C4-2B (cell line): ENCODE measurements at regions not wholly inside any gene's neighbourhood (a gene's known extent, or its start where the extent isn't known, plus 50 kb on each side); places are given as distances from the start of the nearest gene placed in this dataset.

Experiments used
- H3K27ac ChIP-seq: fragments of 450-650 bp; 2 replicates; pipeline ENCODE4 v1.5.1; 2017
- ZFX ChIP-seq: fragments of 450-650 bp; IDR thresholded peaks from 2 replicates; pipeline ENCODE4 v1.6.1; 2017
- TF ChIP-seq, protein P1 (sequence below): fragments of 450-650 bp; conservative IDR thresholded peaks from 2 replicates; pipeline ENCODE4 v1.5.1; 2017; ENCODE audit warnings: mild to moderate bottlenecking

GRCh38 chrX:39965051-39965573 lies 132.6 kb downstream of the BCOR start:
- no peak for TF ChIP-seq ZFX
- TF ChIP-seq, protein P1, sequence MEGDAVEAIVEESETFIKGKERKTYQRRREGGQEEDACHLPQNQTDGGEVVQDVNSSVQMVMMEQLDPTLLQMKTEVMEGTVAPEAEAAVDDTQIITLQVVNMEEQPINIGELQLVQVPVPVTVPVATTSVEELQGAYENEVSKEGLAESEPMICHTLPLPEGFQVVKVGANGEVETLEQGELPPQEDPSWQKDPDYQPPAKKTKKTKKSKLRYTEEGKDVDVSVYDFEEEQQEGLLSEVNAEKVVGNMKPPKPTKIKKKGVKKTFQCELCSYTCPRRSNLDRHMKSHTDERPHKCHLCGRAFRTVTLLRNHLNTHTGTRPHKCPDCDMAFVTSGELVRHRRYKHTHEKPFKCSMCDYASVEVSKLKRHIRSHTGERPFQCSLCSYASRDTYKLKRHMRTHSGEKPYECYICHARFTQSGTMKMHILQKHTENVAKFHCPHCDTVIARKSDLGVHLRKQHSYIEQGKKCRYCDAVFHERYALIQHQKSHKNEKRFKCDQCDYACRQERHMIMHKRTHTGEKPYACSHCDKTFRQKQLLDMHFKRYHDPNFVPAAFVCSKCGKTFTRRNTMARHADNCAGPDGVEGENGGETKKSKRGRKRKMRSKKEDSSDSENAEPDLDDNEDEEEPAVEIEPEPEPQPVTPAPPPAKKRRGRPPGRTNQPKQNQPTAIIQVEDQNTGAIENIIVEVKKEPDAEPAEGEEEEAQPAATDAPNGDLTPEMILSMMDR, result no peak
- H3K27ac ChIP-seq, result no peak overlapping the region

- TF ChIP-seq, protein P1, result no peak
- no peak for TF ChIP-seq ZFX
- no peak overlapping the region for H3K27ac ChIP-seq
Observed at GRCh38 chrX:39966176-39966575, 131.6 kb downstream of the BCOR start.

DNA sequence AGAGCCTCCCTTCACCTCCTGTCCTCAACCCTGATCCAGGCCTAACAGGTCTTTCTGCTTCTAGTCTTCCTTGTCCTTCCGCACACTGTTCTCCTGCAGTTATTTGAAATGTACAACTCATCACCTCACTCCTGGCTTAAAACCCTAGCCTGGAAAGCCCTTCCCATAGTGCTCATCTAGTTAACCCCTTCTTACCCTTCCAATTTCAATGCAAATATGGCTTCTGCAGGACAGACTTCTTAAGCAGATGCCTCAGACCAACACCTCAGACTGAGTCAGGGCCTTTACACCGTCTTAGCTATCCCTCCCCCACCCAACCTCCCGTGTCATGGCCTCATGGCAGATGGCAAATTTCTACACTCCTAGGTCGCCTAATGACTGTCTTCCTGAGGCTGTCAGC lies 130.4 kb downstream of the BCOR start:
- TF ChIP-seq ZFX, result no peak
- TF ChIP-seq, protein P1, result no peak
- H3K27ac ChIP-seq, result no peak overlapping the region

DNA sequence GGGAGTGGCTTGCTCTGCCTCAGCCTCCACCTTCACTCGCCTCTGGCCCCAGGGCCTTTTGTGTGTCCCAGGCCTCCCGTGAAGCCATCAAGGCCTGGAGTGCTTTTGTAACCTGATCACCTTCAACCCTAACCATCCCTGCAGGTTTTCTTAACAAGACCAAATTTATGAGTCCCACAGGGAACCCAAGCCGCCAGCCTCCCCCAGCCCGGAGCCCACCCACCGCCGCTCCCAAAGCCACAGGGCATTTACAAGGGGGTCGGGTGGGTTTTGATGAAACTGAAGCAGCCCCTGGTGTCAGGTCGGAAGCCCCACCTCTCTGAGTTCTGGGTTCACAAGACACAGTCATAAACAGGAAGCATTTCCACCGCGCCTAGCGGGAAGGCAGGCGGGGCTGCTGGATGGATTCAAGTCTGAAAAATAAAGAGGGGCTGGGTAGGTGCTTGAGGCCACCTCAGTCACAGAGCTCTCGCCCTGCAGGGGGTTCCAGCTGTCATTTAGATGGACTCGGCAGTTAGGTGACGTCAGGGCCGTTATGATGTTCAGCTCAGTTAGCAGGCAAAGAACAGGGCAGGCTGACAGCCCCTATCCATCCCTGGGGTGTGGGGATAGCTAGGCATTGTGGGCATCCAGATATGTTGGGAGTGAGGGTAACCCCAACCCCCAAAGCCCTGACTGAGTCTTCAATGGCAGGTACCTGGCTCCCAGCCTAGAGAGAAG lies 128.5 kb downstream of the BCOR start:
- no peak for TF ChIP-seq ZFX
- TF ChIP-seq, protein P1, result no peak
- H3K27ac ChIP-seq, result no peak overlapping the region

GRCh38 chrX:39969819-39970504 lies 127.8 kb downstream of the BCOR start:
- TF ChIP-seq ZFX, result no peak
- TF ChIP-seq, protein P1, result no peak
- no peak overlapping the region for H3K27ac ChIP-seq

- TF ChIP-seq ZFX, result no peak
- TF ChIP-seq, protein P1, result no peak
- no peak overlapping the region for H3K27ac ChIP-seq
Observed at GRCh38 chrX:39971760-39972159, 126.0 kb downstream of the BCOR start.

- no peak overlapping the region for H3K27ac ChIP-seq
- TF ChIP-seq ZFX, result no peak
- TF ChIP-seq, protein P1, result no peak
Observed at GRCh38 chrX:39972340-39972739, 125.4 kb downstream of the BCOR start.
